H1 (cell line): ENCODE measurements at regions not wholly inside any gene's neighbourhood (a gene's known extent, or its start where the extent isn't known, plus 50 kb on each side); places are given as distances from the start of the nearest gene placed in this dataset.

Experiments
- CTCF ChIA-PET: fragments of 300-600 bp; sonication (Branson Sonifier 250); formaldehyde crosslinking; loops from one replicate; lab custom pipeline; 2021; ENCODE audit not compliant: partially characterized antibody; lab: Charles Lee
- POLR2A ChIA-PET: fragments of 300-600 bp; sonication (Branson Sonifier 250); formaldehyde crosslinking; loops from one replicate; lab custom pipeline; 2021; ENCODE audit warnings: inconsistent platforms; ENCODE audit not compliant: partially characterized antibody; lab: Charles Lee
- DNase-seq, 2 experiments: peaks; one replicate each; pipeline versions ENCODE4 v3.0.0 to v3.0.0-alpha.2; 2010 to 2022; ENCODE audit warnings: low spot score in 2 of 2, low read depth in 1 of 2, mixed read lengths in 1 of 2
- FAIRE-seq: peaks from 2 replicates; lab custom pipeline; 2011; peaks lifted over from hg19 to GRCh38; lab: Jason Lieb, UNC
- H2AFZ ChIP-seq: 2 replicates; pipeline ENCODE4 v1.8.1; 2012; ENCODE audit warnings: low read length, inconsistent platforms
- H2AK5ac ChIP-seq: 2 replicates; pipeline ENCODE4 v1.6.1; 2013; ENCODE audit warnings: low read depth, low read length
- H2BK120ac ChIP-seq: replicated peaks from 2 replicates; pipeline ENCODE3; 2013; ENCODE audit warnings: low read depth, low read length, inconsistent platforms
- H2BK12ac ChIP-seq: 2 replicates; pipeline ENCODE4 v1.6.1; 2013; ENCODE audit warnings: low read depth, low read length
- H2BK15ac ChIP-seq: 2 replicates; pipeline ENCODE4 v1.6.1; 2013; ENCODE audit warnings: low read length
- H2BK20ac ChIP-seq: 2 replicates; pipeline ENCODE4 v1.6.1; 2013; ENCODE audit warnings: low read length
- H2BK5ac ChIP-seq: 2 replicates; pipeline ENCODE4 v1.6.1; 2013; ENCODE audit warnings: low read depth, low read length
- H3K14ac ChIP-seq: 2 replicates; pipeline ENCODE4 v1.6.1; 2013; ENCODE audit warnings: inconsistent platforms; ENCODE audit not compliant: insufficient read length
- H3K18ac ChIP-seq: 2 replicates; pipeline ENCODE4 v1.6.1; 2013; ENCODE audit warnings: low read length; ENCODE audit errors: extremely low read depth
- H3K23ac ChIP-seq: 2 replicates; pipeline ENCODE4 v1.6.1; 2013; ENCODE audit warnings: inconsistent platforms; ENCODE audit not compliant: insufficient read length
- H3K23me2 ChIP-seq: 2 replicates; pipeline ENCODE4 v1.6.1; 2013; ENCODE audit warnings: low read depth, low read length
- H3K27ac ChIP-seq: 2 replicates; pipeline ENCODE4 v1.6.1; 2011; ENCODE audit warnings: low read depth, low read length, inconsistent platforms
- H3K27me3 ChIP-seq, 4 experiments: replicated peaks in 1 of 4; 1 replicate in 1 of 4; 2 replicates in 3 of 4; pipeline versions ENCODE4 v1.6.1 to v1.8.1; 2011 to 2013; ENCODE audit warnings: low read length in 3 of 4, mild to moderate bottlenecking in 3 of 4, inconsistent platforms in 2 of 4, mixed read lengths in 2 of 4, moderate library complexity in 1 of 4; ENCODE audit not compliant: control insufficient read depth in 3 of 4, insufficient read depth in 3 of 4; ENCODE audit errors: extremely low read depth in 1 of 4
- H3K36me3 ChIP-seq, 4 experiments: 2 replicates each; pipeline versions ENCODE4 v1.6.1 to v1.8.1; 2011 to 2013; ENCODE audit warnings: mild to moderate bottlenecking in 4 of 4, low read length in 3 of 4, moderate library complexity in 2 of 4, control low read depth in 1 of 4, inconsistent platforms in 1 of 4; ENCODE audit not compliant: insufficient read depth in 4 of 4, control insufficient read depth in 2 of 4
- H3K4ac ChIP-seq: replicated peaks from 2 replicates; pipeline ENCODE3; 2013; ENCODE audit warnings: low read length, low read depth, mixed read lengths, inconsistent platforms; ENCODE audit not compliant: insufficient read length
- H3K4me1 ChIP-seq, 4 experiments: replicated peaks in 1 of 4; 1 replicate in 1 of 4; 2 replicates in 3 of 4; pipeline versions ENCODE4 v1.6.1 to v1.8.1; 2011 to 2013; ENCODE audit warnings: low read length in 3 of 4, inconsistent platforms in 2 of 4, mixed read lengths in 1 of 4; ENCODE audit not compliant: insufficient read depth in 4 of 4, control insufficient read depth in 3 of 4
- H3K4me2 ChIP-seq, 2 experiments: 2 replicates each; pipeline versions ENCODE4 v1.6.1 to v1.8.1; 2011 to 2013; ENCODE audit warnings: low read depth in 2 of 2, low read length in 2 of 2, control low read depth in 1 of 2, inconsistent platforms in 1 of 2, mild to moderate bottlenecking in 1 of 2; ENCODE audit not compliant: insufficient read depth in 1 of 2
- H3K4me3 ChIP-seq, 4 experiments: fragments of 200-600, 300-600 bp in 1 of 4; sonication (generic), shearing (Covaris generic), sonication (Bioruptor Twin) in 1 of 4; 2 replicates each; pipeline versions ENCODE4 v1.5.1 to v1.8.1; 2011 to 2016; ENCODE audit warnings: low read length in 4 of 4, low read depth in 3 of 4, control low read depth in 2 of 4, inconsistent platforms in 2 of 4, mild to moderate bottlenecking in 2 of 4, mixed read lengths in 1 of 4, moderate library complexity in 1 of 4; ENCODE audit not compliant: insufficient read depth in 2 of 4; ENCODE audit errors: extremely low read depth in 1 of 4
- H3K56ac ChIP-seq: replicated peaks from 2 replicates; pipeline ENCODE3; 2013; ENCODE audit warnings: low read depth, mild to moderate bottlenecking, mixed read lengths, low read length, inconsistent platforms; ENCODE audit not compliant: insufficient read length
- H3K79me1 ChIP-seq: 2 replicates; pipeline ENCODE4 v1.6.1; 2013; ENCODE audit warnings: low read depth, low read length, control low read depth
- H3K79me2 ChIP-seq, 2 experiments: 2 replicates each; pipeline versions ENCODE4 v1.6.1 to v1.8.1; 2012 to 2013; ENCODE audit warnings: low read length in 2 of 2, mild to moderate bottlenecking in 2 of 2, inconsistent platforms in 1 of 2; ENCODE audit not compliant: insufficient read depth in 2 of 2, control insufficient read depth in 1 of 2
- H3K9ac ChIP-seq, 4 experiments: replicated peaks in 1 of 4; 1 replicate in 1 of 4; 2 replicates in 3 of 4; pipeline versions ENCODE4 v1.6.1 to v1.8.1; 2011 to 2013; ENCODE audit warnings: low read depth in 3 of 4, low read length in 3 of 4, control low read depth in 2 of 4, mild to moderate bottlenecking in 2 of 4, moderate library complexity in 2 of 4, inconsistent platforms in 1 of 4; ENCODE audit errors: extremely low read depth in 1 of 4
- H3K9me3 ChIP-seq, 2 experiments: 2 replicates each; pipeline versions ENCODE4 v1.6.1 to v1.8.1; 2012 to 2013; ENCODE audit warnings: mild to moderate bottlenecking in 2 of 2, moderate library complexity in 2 of 2, control low read depth in 1 of 2, inconsistent platforms in 1 of 2, low read depth in 1 of 2, low read length in 1 of 2, mixed read lengths in 1 of 2; ENCODE audit not compliant: insufficient read depth in 2 of 2
- H4K20me1 ChIP-seq, 2 experiments: replicated peaks in 1 of 2; 2 replicates each; pipeline versions ENCODE3 to v1.8.1; 2011 to 2013; ENCODE audit warnings: inconsistent platforms in 2 of 2, low read length in 2 of 2, mild to moderate bottlenecking in 1 of 2; ENCODE audit not compliant: insufficient read depth in 2 of 2, control insufficient read depth in 1 of 2
- H4K5ac ChIP-seq: 2 replicates; pipeline ENCODE4 v1.6.1; 2013; ENCODE audit warnings: low read length, low read depth, mixed read lengths, inconsistent platforms; ENCODE audit not compliant: insufficient read length
- H4K8ac ChIP-seq: 2 replicates; pipeline ENCODE4 v1.8.0; 2013; ENCODE audit warnings: mild to moderate bottlenecking, moderate library complexity, low read length, inconsistent platforms; ENCODE audit not compliant: insufficient read depth; ENCODE audit errors: extremely low read depth
- H4K91ac ChIP-seq: replicated peaks from 2 replicates; pipeline ENCODE3; 2013; ENCODE audit warnings: low read length, mixed read lengths, inconsistent platforms; ENCODE audit not compliant: insufficient read length
- BRCA1 ChIP-seq: IDR thresholded peaks from 2 replicates; pipeline ENCODE4 v1.6.1; 2012; ENCODE audit warnings: low read depth, low read length, improper control_type of control experiment
- E2F6 ChIP-seq: IDR thresholded peaks from 2 replicates; pipeline ENCODE4 v1.6.1; 2012; ENCODE audit warnings: inconsistent platforms
- GTF2F1 ChIP-seq: IDR thresholded peaks from 2 replicates; pipeline ENCODE4 v1.6.1; 2012; ENCODE audit warnings: low read depth, low read length, improper control_type of control experiment, borderline replicate concordance
- HDAC6 ChIP-seq: IDR thresholded peaks from one replicate; pipeline ENCODE4 v1.7.1; 2012; ENCODE audit warnings: low read depth, mild to moderate bottlenecking, inconsistent platforms, low read length, moderate library complexity
- JUND ChIP-seq: IDR thresholded peaks from 2 replicates; pipeline ENCODE4 v1.6.1; 2011; ENCODE audit warnings: mild to moderate bottlenecking, improper control_type of control experiment, low read length
- NRF1 ChIP-seq: IDR thresholded peaks from 2 replicates; pipeline ENCODE4 v1.6.1; 2011; ENCODE audit warnings: mild to moderate bottlenecking, low read depth, low read length, improper control_type of control experiment
- POU5F1 ChIP-seq: IDR thresholded peaks from 2 replicates; pipeline ENCODE4 v1.6.1; 2011; ENCODE audit warnings: low read depth, mild to moderate bottlenecking, low read length, moderate library complexity
- RAD21 ChIP-seq, 2 experiments: IDR thresholded peaks in 1 of 2; conservative IDR thresholded peaks in 1 of 2; 2 replicates each; pipeline ENCODE4 v1.6.1; 2011; ENCODE audit warnings: low read depth in 2 of 2, low read length in 2 of 2, improper control_type of control experiment in 1 of 2, inconsistent platforms in 1 of 2, mild to moderate bottlenecking in 1 of 2, moderate library complexity in 1 of 2
- SIRT6 ChIP-seq: IDR thresholded peaks from one replicate; pipeline ENCODE4 v1.7.1; 2012; ENCODE audit warnings: low read length, inconsistent platforms
- SIX5 ChIP-seq: IDR thresholded peaks from 2 replicates; pipeline ENCODE4 v1.6.1; 2011; ENCODE audit warnings: mild to moderate bottlenecking, low read depth, low read length
- SRF ChIP-seq: IDR thresholded peaks from 2 replicates; pipeline ENCODE4 v1.6.1; 2011; ENCODE audit warnings: mild to moderate bottlenecking, low read depth, low read length, moderate library complexity
- TBP ChIP-seq: IDR thresholded peaks from 2 replicates; pipeline ENCODE4 v1.6.1; 2011; ENCODE audit warnings: low read depth, low read length, improper control_type of control experiment
- WGBS, 2 experiments: shearing (Covaris generic) in 1 of 2; methylation state at CpG; one replicate each; pipeline versions ENCODE4 v1.1.6 to v1.1.7; 2013 to 2015; ENCODE audit warnings: low lambda C conversion rate in 2 of 2, mixed read lengths in 2 of 2, inconsistent platforms in 1 of 2, low coverage in 1 of 2, missing lambda C conversion rate in 1 of 2; ENCODE audit not compliant: insufficient replicate concordance in 2 of 2, insufficient coverage in 1 of 2, insufficient read length in 1 of 2; ENCODE audit errors: extremely low coverage in 1 of 2, missing lambda C conversion rate in 1 of 2; 5-methylcytosine and 5-hydroxymethylcytosine counted together

- H3K27me3 ChIP-seq, result no peaks in the 10 kb centered on the region
- ChIA-PET POLR2A (interaction anchor here (0.8 kb wide), 1 partner anchor 10 kb away, joined by 3 read pairs; no protein-coding TSS in a partner anchor), CTCF (interaction anchor here (0.8 to 1.5 kb wide), 5 partner anchors 9 to 168 kb away, joined by 3 to 6 read pairs (median 4); no protein-coding TSS in a partner anchor)
- no peak overlapping the region for H3K56ac ChIP-seq
- no peak overlapping the region for H3K27ac ChIP-seq
- DNase-seq (no peak), FAIRE-seq (no peak)
- H4K91ac ChIP-seq, result no peak overlapping the region
- H3K23ac ChIP-seq, result no peak overlapping the region
- 93% methylated on average over 6 of the region's 6 CpGs; no CpG with 5 or more reads in 1 of the 2 experiments for WGBS, 2 experiments
- no peaks in the 10 kb centered on the region for H4K20me1 ChIP-seq
- no peaks in the 10 kb centered on the region for H3K79me2 ChIP-seq
- H3K9ac ChIP-seq, result no peak overlapping the region
- H3K4me3 ChIP-seq, result no peak overlapping the region
- no peak overlapping the region for H2AFZ ChIP-seq
- no peaks in the 10 kb centered on the region for H3K23me2 ChIP-seq
- H3K4me1 ChIP-seq, result peaks cover 0 to 4% (median 2%) of the 10 kb centered on the region in 4 experiments; a peak in 2 of 7 replicates
- no peaks in the 10 kb centered on the region for H3K9me3 ChIP-seq
- no peak overlapping the region for H2BK12ac ChIP-seq
- H3K4me2 ChIP-seq, result no peak overlapping the region
- no peaks in the 10 kb centered on the region for H3K36me3 ChIP-seq
- no peak overlapping the region for H2BK5ac ChIP-seq
- TF ChIP-seq RAD21 (IDR thresholded peaks at IDR 0.05 in 1 of 2, conservative IDR thresholded peaks at IDR 0.05 in 1 of 2; ENCODE audit: low read depth in 2 of 2, low read length in 2 of 2), result no peak
- TF ChIP-seq SRF, result no peak
- no peak for TF ChIP-seq E2F6
- no peak for TF ChIP-seq SIRT6
- no peak for TF ChIP-seq BRCA1
- no peak for TF ChIP-seq TBP
- no peak for TF ChIP-seq HDAC6
- TF ChIP-seq NRF1, result no peak
- TF ChIP-seq POU5F1, result no peak
- TF ChIP-seq JUND, result no peak
- no peak for TF ChIP-seq GTF2F1
- no peak for TF ChIP-seq SIX5
- H2BK20ac ChIP-seq, result no peak overlapping the region
- H3K4ac ChIP-seq, result no peak overlapping the region
- H2AK5ac ChIP-seq, result no peak overlapping the region
- no peak overlapping the region for H2BK120ac ChIP-seq
- H3K79me1 ChIP-seq, result no peaks in the 10 kb centered on the region
- no peak overlapping the region for H3K18ac ChIP-seq
- no peak overlapping the region for H4K8ac ChIP-seq
- no peak overlapping the region for H2BK15ac ChIP-seq
- no peak overlapping the region for H4K5ac ChIP-seq
- no peak overlapping the region for H3K14ac ChIP-seq
Observed at GRCh38 chr1:83760226-83761021, 238.5 kb downstream of the TTLL7 start.
